D721Med (cell line): ENCODE measurements at regions not wholly inside any gene's neighbourhood (a gene's known extent, or its start where the extent isn't known, plus 50 kb on each side); places are given as distances from the start of the nearest gene placed in this dataset.
"Not testable (repeated sequence)": the region's sequence is repeated elsewhere in the genome, so short reads cannot be mapped to it uniquely, and the experiment has no call there.

ENCODE experiments used
- DNase-seq: peaks from one replicate; pipeline ENCODE4 v3.0.0; 2011; ENCODE audit warnings: low spot score; ENCODE audit not compliant: insufficient read length
- FAIRE-seq: peaks from 2 replicates; lab custom pipeline; 2011; peaks lifted over from hg19 to GRCh38; lab: Jason Lieb, UNC
- TF ChIP-seq, protein P1 (sequence below): IDR thresholded peaks from 2 replicates; pipeline ENCODE4 v1.5.1; 2012; ENCODE audit warnings: mild to moderate bottlenecking, control low read depth; ENCODE audit not compliant: insufficient read depth; ENCODE audit errors: missing control alignments

GRCh38 chr14:89743828-89744227 lies 210.7 kb downstream of the EFCAB11 start:
- TF ChIP-seq, protein P1, sequence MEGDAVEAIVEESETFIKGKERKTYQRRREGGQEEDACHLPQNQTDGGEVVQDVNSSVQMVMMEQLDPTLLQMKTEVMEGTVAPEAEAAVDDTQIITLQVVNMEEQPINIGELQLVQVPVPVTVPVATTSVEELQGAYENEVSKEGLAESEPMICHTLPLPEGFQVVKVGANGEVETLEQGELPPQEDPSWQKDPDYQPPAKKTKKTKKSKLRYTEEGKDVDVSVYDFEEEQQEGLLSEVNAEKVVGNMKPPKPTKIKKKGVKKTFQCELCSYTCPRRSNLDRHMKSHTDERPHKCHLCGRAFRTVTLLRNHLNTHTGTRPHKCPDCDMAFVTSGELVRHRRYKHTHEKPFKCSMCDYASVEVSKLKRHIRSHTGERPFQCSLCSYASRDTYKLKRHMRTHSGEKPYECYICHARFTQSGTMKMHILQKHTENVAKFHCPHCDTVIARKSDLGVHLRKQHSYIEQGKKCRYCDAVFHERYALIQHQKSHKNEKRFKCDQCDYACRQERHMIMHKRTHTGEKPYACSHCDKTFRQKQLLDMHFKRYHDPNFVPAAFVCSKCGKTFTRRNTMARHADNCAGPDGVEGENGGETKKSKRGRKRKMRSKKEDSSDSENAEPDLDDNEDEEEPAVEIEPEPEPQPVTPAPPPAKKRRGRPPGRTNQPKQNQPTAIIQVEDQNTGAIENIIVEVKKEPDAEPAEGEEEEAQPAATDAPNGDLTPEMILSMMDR = no peak
- DNase-seq (no peak), FAIRE-seq (no peak)

GRCh38 chr14:89740241-89740640 lies 214.3 kb downstream of the EFCAB11 start:
- TF ChIP-seq, protein P1 = no peak
- no peak for FAIRE-seq
- DNase-seq = no peak

DNA sequence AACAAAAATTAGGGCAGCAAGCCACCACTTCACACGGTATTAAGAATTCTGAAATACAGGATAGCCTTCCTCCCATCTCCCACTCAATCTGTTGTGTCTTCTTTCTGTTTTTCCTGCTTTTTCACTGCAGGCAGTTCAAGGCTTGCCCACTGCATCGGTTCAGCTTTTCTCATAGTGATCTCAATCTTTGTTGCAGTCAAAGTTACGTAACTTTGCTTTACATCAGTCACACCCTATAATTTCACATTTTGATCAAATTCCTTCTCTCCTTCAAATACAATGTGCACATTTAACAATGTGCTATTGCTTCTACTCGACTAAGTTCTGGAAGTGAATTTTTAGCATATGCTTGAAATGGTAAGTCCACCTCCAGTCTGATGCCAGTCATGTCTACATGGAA lies 217.6 kb downstream of the EFCAB11 start:
- FAIRE-seq (no peak), DNase-seq (no peak)
- TF ChIP-seq, protein P1 = no peak

GRCh38 chr14:89731396-89731933 lies 223.1 kb downstream of the EFCAB11 start:
- no peak for DNase-seq
- TF ChIP-seq, protein P1 = no peak
- FAIRE-seq = no peak

DNA sequence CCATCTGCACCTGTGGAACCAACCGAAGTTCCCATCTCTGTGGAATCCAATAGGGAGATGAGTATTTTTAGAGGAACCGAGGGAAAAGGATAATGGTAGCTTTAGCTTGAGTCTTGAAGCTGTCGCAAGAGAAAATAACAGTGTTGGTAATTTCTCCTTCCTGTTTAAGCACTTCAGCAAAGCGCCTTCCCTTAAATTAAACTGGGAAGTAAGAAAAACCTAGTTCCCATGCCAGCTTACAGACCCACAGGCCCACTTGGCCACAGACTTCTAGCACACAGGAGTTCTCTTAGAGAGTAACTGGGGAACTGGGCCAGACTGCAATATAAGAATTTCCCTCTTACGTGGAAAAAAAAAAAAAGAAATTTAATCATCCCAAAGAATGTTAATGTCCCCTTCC lies 223.8 kb downstream of the EFCAB11 start:
- no peak for FAIRE-seq
- TF ChIP-seq, protein P1 = no peak
- no peak for DNase-seq

DNA sequence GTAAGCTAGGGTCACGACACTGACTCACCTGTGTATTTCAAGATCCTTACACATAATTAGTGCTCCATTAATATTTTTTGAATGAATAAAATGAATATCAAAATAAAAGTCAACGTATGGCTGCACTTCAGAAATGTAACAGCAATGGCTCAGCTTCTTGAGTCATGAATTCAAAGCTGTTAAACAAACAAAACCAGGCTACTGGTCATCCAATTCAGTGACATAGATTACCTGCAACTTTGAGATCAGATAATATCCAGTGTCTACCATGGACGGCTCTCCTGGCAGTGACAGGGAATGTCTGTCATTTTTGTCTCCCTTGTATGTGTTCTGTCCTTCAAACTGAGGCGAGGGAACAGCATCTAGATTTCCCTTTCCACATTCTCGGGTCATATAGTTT lies 225.6 kb downstream of the EFCAB11 start:
- FAIRE-seq = no peak
- no peak for DNase-seq
- TF ChIP-seq, protein P1 = no peak

GRCh38 chr14:89726226-89726625 lies 228.3 kb downstream of the EFCAB11 start:
- not testable (repeated sequence) for DNase-seq, FAIRE-seq

GRCh38 chr14:89724628-89724960 lies 229.9 kb downstream of the EFCAB11 start:
- TF ChIP-seq, protein P1 = no peak
- DNase-seq (no peak), FAIRE-seq (no peak)
